HEK293 (cell line): ENCODE measurements at regions not wholly inside any gene's neighbourhood (a gene's known extent, or its start where the extent isn't known, plus 50 kb on each side); places are given as distances from the start of the nearest gene placed in this dataset.

Experiments used
- CTCF ChIA-PET: fragments of 350-600 bp; formaldehyde crosslinking; extraction: SDS; loops from one replicate; lab custom pipeline; 2021; ENCODE audit warnings: antibody characterized with exemption; lab: Yijun Ruan, JAX
- POLR2A ChIA-PET: fragments of 300-600 bp; formaldehyde crosslinking; extraction: SDS; loops from one replicate; lab custom pipeline; 2020; ENCODE audit warnings: antibody characterized with exemption, inconsistent platforms; lab: Yijun Ruan, JAX
- H3K27ac ChIP-seq: fragments of 200-500 bp; sonication (Bioruptor generic); 2 replicates; pipeline ENCODE4 v1.5.1; 2014; ENCODE audit warnings: low read depth, low read length, control low read depth, inconsistent platforms; ENCODE audit errors: extremely low read depth
- H3K36me3 ChIP-seq, 2 experiments: fragments of 200-500 bp in 1 of 2; sonication (Bioruptor generic) in 1 of 2; 1 replicate in 1 of 2; 2 replicates in 1 of 2; pipeline ENCODE4 v1.5.1; 2014 to 2017; ENCODE audit warnings: inconsistent platforms in 2 of 2, low read length in 2 of 2; ENCODE audit not compliant: control insufficient read depth in 2 of 2, insufficient read depth in 1 of 2
- H3K4me1 ChIP-seq: fragments of 200-500 bp; sonication (Bioruptor generic); 2 replicates; pipeline ENCODE4 v1.5.1; 2014; ENCODE audit warnings: mild to moderate bottlenecking, low read length, inconsistent platforms; ENCODE audit not compliant: control insufficient read depth, insufficient read depth
- H3K4me3 ChIP-seq: 2 replicates; pipeline ENCODE4 v1.5.1; 2011; ENCODE audit warnings: low read depth, mild to moderate bottlenecking, control low read depth, low read length, moderate library complexity
- H3K9me3 ChIP-seq: fragments of 200-500 bp; sonication (Bioruptor generic); 2 replicates; pipeline ENCODE4 v1.5.1; 2014; ENCODE audit warnings: low read depth, low read length, inconsistent platforms; ENCODE audit not compliant: control insufficient read depth, insufficient read depth
- EGR2 ChIP-seq: fragments of 450-650 bp; formaldehyde crosslinking; IDR thresholded peaks from 2 replicates; pipeline ENCODE4 v1.5.1; 2016; ENCODE audit warnings: low read depth, missing biosample characterization, missing genetic modification characterization
- KLF1 ChIP-seq: fragments of 450-650 bp; formaldehyde crosslinking; IDR thresholded peaks from 2 replicates; pipeline ENCODE4 v1.5.1; 2016; ENCODE audit warnings: missing biosample characterization, missing genetic modification characterization
- KLF9 ChIP-seq: fragments of 450-650 bp; formaldehyde crosslinking; IDR thresholded peaks from 2 replicates; pipeline ENCODE4 v1.5.1; 2016; ENCODE audit warnings: missing biosample characterization, missing genetic modification characterization, low read depth
- MYNN ChIP-seq: fragments of 450-650 bp; formaldehyde crosslinking; IDR thresholded peaks from 2 replicates; pipeline ENCODE4 v1.5.1; 2016; ENCODE audit warnings: missing biosample characterization, missing genetic modification characterization, borderline replicate concordance
- MZF1 ChIP-seq: fragments of 450-650 bp; formaldehyde crosslinking; IDR thresholded peaks from 2 replicates; pipeline ENCODE4 v1.5.1; 2017; ENCODE audit warnings: missing biosample characterization, missing genetic modification characterization, borderline replicate concordance
- SCRT2 ChIP-seq: fragments of 450-650 bp; formaldehyde crosslinking; IDR thresholded peaks from 2 replicates; pipeline ENCODE4 v1.5.1; 2016; ENCODE audit warnings: missing biosample characterization, missing genetic modification characterization
- SETDB1 ChIP-seq: IDR thresholded peaks from one replicate; pipeline ENCODE4 v1.6.1; 2017; ENCODE audit warnings: mild to moderate bottlenecking, low read length, moderate library complexity, mixed read lengths; ENCODE audit not compliant: insufficient read length
- ZBTB17 ChIP-seq: fragments of 450-650 bp; formaldehyde crosslinking; IDR thresholded peaks from 2 replicates; pipeline ENCODE4 v1.5.1; 2016; ENCODE audit warnings: missing biosample characterization, missing genetic modification characterization
- ZBTB8A ChIP-seq: fragments of 450-650 bp; formaldehyde crosslinking; IDR thresholded peaks from 2 replicates; pipeline ENCODE4 v1.5.1; 2016; ENCODE audit warnings: missing biosample characterization, missing genetic modification characterization
- ZEB2 ChIP-seq: fragments of 450-650 bp; formaldehyde crosslinking; IDR thresholded peaks from 2 replicates; pipeline ENCODE4 v1.5.1; 2016; ENCODE audit warnings: missing biosample characterization, missing genetic modification characterization
- ZNF133 ChIP-seq: fragments of 450-650 bp; formaldehyde crosslinking; IDR thresholded peaks from 2 replicates; pipeline ENCODE4 v1.5.1; 2016; ENCODE audit warnings: missing biosample characterization, missing genetic modification characterization
- ZNF138 ChIP-seq: fragments of 450-650 bp; formaldehyde crosslinking; IDR thresholded peaks from 2 replicates; pipeline ENCODE4 v1.5.1; 2016; ENCODE audit warnings: missing biosample characterization, missing genetic modification characterization, borderline replicate concordance
- ZNF157 ChIP-seq: fragments of 450-650 bp; formaldehyde crosslinking; IDR thresholded peaks from 2 replicates; pipeline ENCODE4 v1.5.1; 2016; ENCODE audit warnings: missing biosample characterization, missing genetic modification characterization
- ZNF302 ChIP-seq: fragments of 450-650 bp; formaldehyde crosslinking; IDR thresholded peaks from 2 replicates; pipeline ENCODE4 v1.5.1; 2016; ENCODE audit warnings: missing biosample characterization, missing genetic modification characterization, low read depth
- ZNF433 ChIP-seq: fragments of 450-650 bp; formaldehyde crosslinking; IDR thresholded peaks from 2 replicates; pipeline ENCODE4 v1.5.1; 2016; ENCODE audit warnings: missing biosample characterization, missing genetic modification characterization, low read depth
- ZNF501 ChIP-seq: fragments of 450-650 bp; formaldehyde crosslinking; IDR thresholded peaks from 2 replicates; pipeline ENCODE4 v1.5.1; 2016; ENCODE audit warnings: missing biosample characterization, missing genetic modification characterization
- ZNF558 ChIP-seq: fragments of 450-650 bp; formaldehyde crosslinking; IDR thresholded peaks from 2 replicates; pipeline ENCODE4 v1.5.1; 2016; ENCODE audit warnings: missing biosample characterization, missing genetic modification characterization
- ZNF677 ChIP-seq: fragments of 450-650 bp; IDR thresholded peaks from 2 replicates; pipeline ENCODE4 v1.5.0; 2018; ENCODE audit warnings: missing biosample characterization, mild to moderate bottlenecking, missing genetic modification characterization, moderate library complexity
- ZNF768 ChIP-seq: fragments of 450-650 bp; formaldehyde crosslinking; IDR thresholded peaks from 2 replicates; pipeline ENCODE4 v1.5.1; 2018; ENCODE audit warnings: missing biosample characterization, mild to moderate bottlenecking, missing genetic modification characterization
- TF ChIP-seq, protein P1 (sequence below): fragments of 450-650 bp; formaldehyde crosslinking; IDR thresholded peaks from 2 replicates; pipeline ENCODE4 v1.5.1; 2016; ENCODE audit warnings: missing biosample characterization, missing genetic modification characterization, borderline replicate concordance
- TF ChIP-seq, protein P2 (sequence below): fragments of 450-650 bp; formaldehyde crosslinking; IDR thresholded peaks from 2 replicates; pipeline ENCODE4 v1.5.1; 2016; ENCODE audit warnings: missing biosample characterization, missing genetic modification characterization
- TF ChIP-seq, protein P3 (sequence below): fragments of 450-650 bp; formaldehyde crosslinking; IDR thresholded peaks from 2 replicates; pipeline ENCODE4 v1.5.1; 2017; ENCODE audit warnings: missing biosample characterization, missing genetic modification characterization

DNA sequence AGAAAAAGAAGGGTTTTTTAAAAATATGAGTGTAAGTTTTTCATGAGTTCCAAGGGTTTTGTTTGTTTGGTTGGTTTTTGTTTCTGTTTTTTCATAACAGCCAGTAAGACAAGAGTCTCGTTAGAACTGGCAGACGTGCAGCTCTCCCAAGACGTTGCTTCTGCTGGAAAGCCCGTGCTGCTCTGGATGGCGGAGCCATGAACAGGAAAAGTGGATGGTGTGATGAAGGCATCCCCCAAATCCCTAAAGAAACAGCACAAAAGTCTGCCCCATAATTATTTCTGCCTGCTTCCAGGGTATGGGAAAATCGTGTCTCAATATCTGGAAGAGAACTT lies 157.9 kb upstream of the BACE2 start:
- no peak overlapping the region for H3K4me3 ChIP-seq
- H3K4me1 ChIP-seq: no peaks in the 10 kb centered on the region
- TF ChIP-seq ZNF768 (tag by site-specific recombination) (no peak), ZNF558 (no peak), ZNF501 (no peak), KLF9 (tag by site-specific recombination) (no peak), ZBTB8A (no peak), SCRT2 (tag by site-specific recombination) (no peak), SETDB1 (no peak)
- TF ChIP-seq, protein P1, sequence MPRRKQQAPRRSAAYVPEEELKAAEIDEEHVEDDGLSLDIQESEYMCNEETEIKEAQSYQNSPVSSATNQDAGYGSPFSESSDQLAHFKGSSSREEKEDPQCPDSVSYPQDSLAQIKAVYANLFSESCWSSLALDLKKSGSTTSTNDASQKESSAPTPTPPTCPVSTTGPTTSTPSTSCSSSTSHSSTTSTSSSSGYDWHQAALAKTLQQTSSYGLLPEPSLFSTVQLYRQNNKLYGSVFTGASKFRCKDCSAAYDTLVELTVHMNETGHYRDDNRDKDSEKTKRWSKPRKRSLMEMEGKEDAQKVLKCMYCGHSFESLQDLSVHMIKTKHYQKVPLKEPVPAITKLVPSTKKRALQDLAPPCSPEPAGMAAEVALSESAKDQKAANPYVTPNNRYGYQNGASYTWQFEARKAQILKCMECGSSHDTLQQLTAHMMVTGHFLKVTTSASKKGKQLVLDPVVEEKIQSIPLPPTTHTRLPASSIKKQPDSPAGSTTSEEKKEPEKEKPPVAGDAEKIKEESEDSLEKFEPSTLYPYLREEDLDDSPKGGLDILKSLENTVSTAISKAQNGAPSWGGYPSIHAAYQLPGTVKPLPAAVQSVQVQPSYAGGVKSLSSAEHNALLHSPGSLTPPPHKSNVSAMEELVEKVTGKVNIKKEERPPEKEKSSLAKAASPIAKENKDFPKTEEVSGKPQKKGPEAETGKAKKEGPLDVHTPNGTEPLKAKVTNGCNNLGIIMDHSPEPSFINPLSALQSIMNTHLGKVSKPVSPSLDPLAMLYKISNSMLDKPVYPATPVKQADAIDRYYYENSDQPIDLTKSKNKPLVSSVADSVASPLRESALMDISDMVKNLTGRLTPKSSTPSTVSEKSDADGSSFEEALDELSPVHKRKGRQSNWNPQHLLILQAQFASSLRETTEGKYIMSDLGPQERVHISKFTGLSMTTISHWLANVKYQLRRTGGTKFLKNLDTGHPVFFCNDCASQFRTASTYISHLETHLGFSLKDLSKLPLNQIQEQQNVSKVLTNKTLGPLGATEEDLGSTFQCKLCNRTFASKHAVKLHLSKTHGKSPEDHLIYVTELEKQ (tag by site-specific recombination): no peak
- TF ChIP-seq, all 188 proteins: peak for 0
- CTCF ChIA-PET: interaction anchor here (0.5 to 1.1 kb wide), 4 partner anchors 8 to 543 kb away, joined by 3 to 6 read pairs (median 4); no protein-coding TSS in a partner anchor
- Histone ChIP-seq H3K27ac (no peak overlapping the region), H3K36me3 (no peaks in the 10 kb centered on the region), H3K9me3 (no peaks in the 10 kb centered on the region)
- POLR2A ChIA-PET: no interaction called here

DNA sequence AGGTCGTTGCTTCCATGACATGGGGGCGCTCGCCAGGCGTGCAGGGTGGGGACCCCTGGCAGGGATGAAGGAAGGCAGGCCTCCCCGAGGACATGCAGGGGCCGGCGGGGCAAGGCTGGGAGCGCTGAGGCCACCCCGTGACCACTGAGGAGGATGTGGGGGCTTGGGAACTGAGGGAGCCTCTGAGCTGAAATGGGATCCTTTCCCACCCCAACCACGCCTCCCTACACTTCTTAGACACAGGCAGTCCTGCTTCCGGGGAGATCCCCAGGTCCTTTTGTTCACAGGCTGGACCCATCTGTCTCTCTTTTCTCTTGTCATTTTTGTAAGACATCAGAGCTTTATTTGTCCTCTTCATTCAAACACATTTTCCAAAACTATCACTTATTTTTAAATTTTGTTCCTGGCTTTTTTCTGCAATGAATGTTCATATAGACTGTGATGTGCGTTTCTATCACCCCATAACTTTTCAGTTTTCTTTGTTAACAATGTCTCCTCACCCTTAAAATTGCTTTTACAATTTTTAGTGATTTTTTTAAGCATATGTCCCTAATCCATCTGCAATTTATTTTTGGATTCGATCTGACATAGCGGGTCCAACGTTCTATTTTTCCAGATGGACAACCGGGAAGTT lies 156.7 kb upstream of the BACE2 start:
- no peak overlapping the region for H3K27ac ChIP-seq
- POLR2A ChIA-PET: no interaction called here
- CTCF ChIA-PET: no interaction called here

DNA sequence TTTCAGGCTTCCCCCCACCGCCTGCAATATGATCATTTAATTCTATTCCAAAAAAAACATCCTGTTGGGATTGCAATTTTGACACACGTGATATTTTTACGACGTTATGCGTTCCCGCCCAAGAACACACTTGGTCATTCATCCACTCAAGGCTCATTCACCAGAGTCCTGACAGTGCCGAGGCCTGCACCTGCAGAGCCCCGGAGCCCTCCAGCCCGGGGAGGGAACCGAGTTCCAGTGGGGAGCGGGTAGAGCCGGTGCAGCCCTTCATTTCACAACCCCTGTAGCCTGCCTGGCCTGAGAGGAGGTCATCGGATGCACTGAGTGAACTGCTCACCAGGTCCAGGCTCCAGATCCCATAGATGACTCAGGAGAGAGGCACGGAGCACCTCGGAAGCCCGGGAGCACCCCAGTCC lies 156.0 kb upstream of the BACE2 start:
- Histone ChIP-seq H3K36me3 (no peaks in the 10 kb centered on the region), H3K27ac (no peak overlapping the region), H3K4me3 (no peak overlapping the region), H3K4me1 (no peaks in the 10 kb centered on the region), H3K9me3 (no peaks in the 10 kb centered on the region)
- POLR2A ChIA-PET: no interaction called here
- CTCF ChIA-PET: no interaction called here
- TF ChIP-seq KLF9 (tag by site-specific recombination) (no peak), MYNN (tag by site-specific recombination) (no peak), MZF1 (no peak), ZEB2 (tag by site-specific recombination) (no peak), EGR2 (tag by site-specific recombination) (no peak), ZNF138 (tag by site-specific recombination) (no peak), ZNF133 (no peak), ZNF157 (tag by site-specific recombination) (no peak)
- TF ChIP-seq, protein P2, sequence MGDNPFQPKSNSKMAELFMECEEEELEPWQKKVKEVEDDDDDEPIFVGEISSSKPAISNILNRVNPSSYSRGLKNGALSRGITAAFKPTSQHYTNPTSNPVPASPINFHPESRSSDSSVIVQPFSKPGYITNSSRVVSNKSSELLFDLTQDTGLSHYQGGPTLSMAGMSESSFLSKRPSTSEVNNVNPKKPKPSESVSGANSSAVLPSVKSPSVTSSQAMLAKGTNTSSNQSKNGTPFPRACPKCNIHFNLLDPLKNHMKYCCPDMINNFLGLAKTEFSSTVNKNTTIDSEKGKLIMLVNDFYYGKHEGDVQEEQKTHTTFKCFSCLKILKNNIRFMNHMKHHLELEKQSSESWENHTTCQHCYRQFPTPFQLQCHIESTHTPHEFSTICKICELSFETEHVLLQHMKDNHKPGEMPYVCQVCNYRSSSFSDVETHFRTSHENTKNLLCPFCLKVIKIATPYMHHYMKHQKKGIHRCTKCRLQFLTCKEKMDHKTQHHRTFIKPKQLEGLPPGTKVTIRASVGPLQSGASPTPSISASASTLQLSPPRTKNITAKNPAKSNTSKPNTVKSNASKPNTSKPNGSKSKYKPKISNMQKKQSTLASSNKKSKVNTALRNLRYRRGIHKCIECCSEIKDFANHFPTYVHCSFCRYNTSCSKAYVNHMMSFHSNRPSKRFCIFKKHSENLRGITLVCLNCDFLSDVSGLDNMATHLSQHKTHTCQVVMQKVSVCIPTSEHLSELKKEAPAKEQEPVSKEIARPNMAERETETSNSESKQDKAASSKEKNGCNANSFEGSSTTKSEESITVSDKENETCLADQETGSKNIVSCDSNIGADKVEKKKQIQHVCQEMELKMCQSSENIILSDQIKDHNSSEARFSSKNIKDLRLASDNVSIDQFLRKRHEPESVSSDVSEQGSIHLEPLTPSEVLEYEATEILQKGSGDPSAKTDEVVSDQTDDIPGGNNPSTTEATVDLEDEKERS (tag by site-specific recombination): no peak

More for the DNA sequence above, 156.7 kb upstream of the BACE2 start:
- Histone ChIP-seq H3K36me3 (no peaks in the 10 kb centered on the region), H3K9me3 (no peaks in the 10 kb centered on the region), H3K4me1 (no peaks in the 10 kb centered on the region), H3K4me3 (no peak overlapping the region)
- TF ChIP-seq ZNF677 (tag by site-specific recombination) (no peak), ZNF433 (tag by site-specific recombination) (no peak), ZBTB17 (tag by site-specific recombination) (no peak), ZNF302 (no peak), KLF1 (tag by site-specific recombination) (no peak)
- TF ChIP-seq, protein P3, sequence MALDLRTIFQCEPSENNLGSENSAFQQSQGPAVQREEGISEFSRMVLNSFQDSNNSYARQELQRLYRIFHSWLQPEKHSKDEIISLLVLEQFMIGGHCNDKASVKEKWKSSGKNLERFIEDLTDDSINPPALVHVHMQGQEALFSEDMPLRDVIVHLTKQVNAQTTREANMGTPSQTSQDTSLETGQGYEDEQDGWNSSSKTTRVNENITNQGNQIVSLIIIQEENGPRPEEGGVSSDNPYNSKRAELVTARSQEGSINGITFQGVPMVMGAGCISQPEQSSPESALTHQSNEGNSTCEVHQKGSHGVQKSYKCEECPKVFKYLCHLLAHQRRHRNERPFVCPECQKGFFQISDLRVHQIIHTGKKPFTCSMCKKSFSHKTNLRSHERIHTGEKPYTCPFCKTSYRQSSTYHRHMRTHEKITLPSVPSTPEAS (tag by site-specific recombination): no peak
- TF ChIP-seq, protein P2 (tag by site-specific recombination): no peak
